GM23248 (cell line): ENCODE measurements at regions not wholly inside any gene's neighbourhood (a gene's known extent, or its start where the extent isn't known, plus 50 kb on each side); places are given as distances from the start of the nearest gene placed in this dataset.

ENCODE experiments used
- DNase-seq: peaks from one replicate; pipeline ENCODE4 v3.0.0-alpha.2; 2015
- H2AFZ ChIP-seq: fragments of 200-600 bp; sonication (generic); 2 replicates; pipeline ENCODE4 v1.6.1; 2016; ENCODE audit warnings: antibody characterized with exemption
- H3F3A ChIP-seq: fragments of 200-600 bp; sonication (generic); 2 replicates; pipeline ENCODE4 v1.6.1; 2016; ENCODE audit warnings: mild to moderate bottlenecking, antibody characterized with exemption, mixed run types; ENCODE audit not compliant: insufficient read depth
- H3K27ac ChIP-seq: fragments of 200-600 bp; sonication (generic); 2 replicates; pipeline ENCODE4 v1.5.1; 2016; ENCODE audit warnings: mild to moderate bottlenecking
- H3K27me3 ChIP-seq: fragments of 200-600 bp; sonication (generic); replicated peaks from 2 replicates; pipeline ENCODE4 v1.6.1; 2016; ENCODE audit warnings: mild to moderate bottlenecking; ENCODE audit not compliant: insufficient read depth
- H3K36me3 ChIP-seq: fragments of 200-600 bp; sonication (generic); 2 replicates; pipeline ENCODE4 v1.6.1; 2016; ENCODE audit warnings: low read depth, mild to moderate bottlenecking
- H3K4me1 ChIP-seq: fragments of 200-600 bp; sonication (generic); 2 replicates; pipeline ENCODE4 v1.6.1; 2016; ENCODE audit warnings: mild to moderate bottlenecking; ENCODE audit not compliant: insufficient read depth
- H3K4me2 ChIP-seq: fragments of 200-600 bp; sonication (generic); one replicate; pipeline ENCODE4 v1.6.1; 2016; ENCODE audit warnings: mild to moderate bottlenecking; ENCODE audit not compliant: unreplicated experiment
- H3K4me3 ChIP-seq: fragments of 200-600 bp; sonication (generic); 2 replicates; pipeline ENCODE4 v1.5.1; 2016; ENCODE audit warnings: mild to moderate bottlenecking
- H3K79me2 ChIP-seq: fragments of 200-600 bp; sonication (generic); 2 replicates; pipeline ENCODE4 v1.6.1; 2016; ENCODE audit warnings: mild to moderate bottlenecking; ENCODE audit not compliant: insufficient read depth
- H3K9ac ChIP-seq: fragments of 200-600 bp; sonication (generic); 2 replicates; pipeline ENCODE4 v1.6.1; 2016; ENCODE audit warnings: mild to moderate bottlenecking
- H3K9me2 ChIP-seq: fragments of 200-600 bp; sonication (generic); 2 replicates; pipeline ENCODE4 v1.6.1; 2016; ENCODE audit warnings: mixed run types, mild to moderate bottlenecking, moderate library complexity; ENCODE audit not compliant: insufficient read depth
- H3K9me3 ChIP-seq: fragments of 200-600 bp; sonication (generic); one replicate; pipeline ENCODE4 v1.6.1; 2017; ENCODE audit warnings: low read depth
- H4K20me1 ChIP-seq: fragments of 200-600 bp; sonication (generic); 2 replicates; pipeline ENCODE4 v1.6.0; 2016; ENCODE audit not compliant: insufficient read depth
- EZH2 ChIP-seq: fragments of 200-600 bp; sonication (generic); IDR thresholded peaks from 2 replicates; pipeline ENCODE4 v1.6.1; 2018; ENCODE audit warnings: antibody characterized with exemption, mild to moderate bottlenecking; ENCODE audit not compliant: insufficient read depth, poor library complexity, severe bottlenecking
- EZH2phosphoT487 ChIP-seq: fragments of 200-600 bp; sonication (generic); IDR thresholded peaks from 2 replicates; pipeline ENCODE4 v1.6.1; 2018; ENCODE audit warnings: antibody characterized with exemption, moderate library complexity, mild to moderate bottlenecking, low read depth; ENCODE audit not compliant: insufficient read depth
- WGBS, 2 experiments: methylation state at CpG; one replicate each; pipeline ENCODE4 v1.1.6; 2015 to 2017; ENCODE audit warnings: low lambda C conversion rate in 2 of 2, low coverage in 1 of 2; ENCODE audit errors: missing lambda C conversion rate in 2 of 2; 5-methylcytosine and 5-hydroxymethylcytosine counted together
- in situ Hi-C: fragments of 300-500 bp; cut with MboI; formaldehyde crosslinking; loops from 2 replicates; pipeline ENCODE4 v1.15.0; 2020

GRCh38 chr5:105554568-105555169 is 1992.1 kb upstream of the NUDT12 start:
- H2AFZ ChIP-seq: no peak overlapping the region
- in situ Hi-C loops: no loop called here
- WGBS, 2 experiments: 39 to 48% methylated on average over 4 of the region's 4 CpGs

GRCh38 chr5:105544300-105544699 is 1981.7 kb upstream of the NUDT12 start:
- 0 to 4% methylated on average over 1 of the region's 1 CpG for WGBS, 2 experiments
- H3K9me3 ChIP-seq: no peaks in the 10 kb centered on the region
- no peak overlapping the region for H3K4me3 ChIP-seq
- H4K20me1 ChIP-seq: no peaks in the 10 kb centered on the region
- H3K9ac ChIP-seq: no peak overlapping the region
- TF ChIP-seq EZH2: no peak
- no peak for TF ChIP-seq EZH2phosphoT487
- H3K36me3 ChIP-seq: no peaks in the 10 kb centered on the region
- no peak for DNase-seq
- H3K4me2 ChIP-seq: no peak overlapping the region
- no peaks in the 10 kb centered on the region for H3K4me1 ChIP-seq
- no peaks in the 10 kb centered on the region for H3K79me2 ChIP-seq
- H2AFZ ChIP-seq: no peak overlapping the region
- no peaks in the 10 kb centered on the region for H3K9me2 ChIP-seq
- no peaks in the 10 kb centered on the region for H3F3A ChIP-seq
- in situ Hi-C loops: no loop called here
- H3K27me3 ChIP-seq: no peaks in the 10 kb centered on the region
- no peak overlapping the region for H3K27ac ChIP-seq

More at GRCh38 chr5:105554568-105555169, 1992.1 kb upstream of the NUDT12 start:
- no peak for DNase-seq
- no peaks in the 10 kb centered on the region for H3F3A ChIP-seq
- no peaks in the 10 kb centered on the region for H3K9me3 ChIP-seq
- TF ChIP-seq EZH2 (no peak), EZH2phosphoT487 (no peak)
- no peaks in the 10 kb centered on the region for H3K27me3 ChIP-seq
- no peak overlapping the region for H3K27ac ChIP-seq
- no peaks in the 10 kb centered on the region for H3K36me3 ChIP-seq
- H3K4me2 ChIP-seq: no peak overlapping the region
- no peaks in the 10 kb centered on the region for H3K4me1 ChIP-seq
- no peak overlapping the region for H3K9ac ChIP-seq
- H3K79me2 ChIP-seq: no peaks in the 10 kb centered on the region
- no peaks in the 10 kb centered on the region for H3K9me2 ChIP-seq
- H4K20me1 ChIP-seq: no peaks in the 10 kb centered on the region
- no peak overlapping the region for H3K4me3 ChIP-seq

- H2AFZ ChIP-seq: no peak overlapping the region
- H3K27ac ChIP-seq: no peak overlapping the region
- H3K79me2 ChIP-seq: no peaks in the 10 kb centered on the region
- no peak overlapping the region for H3K9ac ChIP-seq
- TF ChIP-seq EZH2 (no peak), EZH2phosphoT487 (no peak)
- H3K4me1 ChIP-seq: no peaks in the 10 kb centered on the region
- no peaks in the 10 kb centered on the region for H3F3A ChIP-seq
- DNase-seq: no peak
- no peaks in the 10 kb centered on the region for H4K20me1 ChIP-seq
- no peak overlapping the region for H3K4me3 ChIP-seq
- no peaks in the 10 kb centered on the region for H3K36me3 ChIP-seq
- in situ Hi-C loops: no loop called here
- H3K9me2 ChIP-seq: no peaks in the 10 kb centered on the region
- H3K4me2 ChIP-seq: no peak overlapping the region
- H3K9me3 ChIP-seq: no peaks in the 10 kb centered on the region
- H3K27me3 ChIP-seq: no peaks in the 10 kb centered on the region
Observed at GRCh38 chr5:105536675-105537074, 1974.1 kb upstream of the NUDT12 start.

- no peak for DNase-seq
- no peaks in the 10 kb centered on the region for H3K27me3 ChIP-seq
- H3K4me3 ChIP-seq: no peak overlapping the region
- H2AFZ ChIP-seq: no peak overlapping the region
- no peak overlapping the region for H3K27ac ChIP-seq
- no peaks in the 10 kb centered on the region for H3K9me3 ChIP-seq
- no peaks in the 10 kb centered on the region for H3K36me3 ChIP-seq
- no peak for TF ChIP-seq EZH2
- TF ChIP-seq EZH2phosphoT487: no peak
- H3F3A ChIP-seq: no peaks in the 10 kb centered on the region
- in situ Hi-C loops: no loop called here
- no peaks in the 10 kb centered on the region for H3K9me2 ChIP-seq
- no peaks in the 10 kb centered on the region for H3K79me2 ChIP-seq
- no peak overlapping the region for H3K9ac ChIP-seq
- H3K4me2 ChIP-seq: no peak overlapping the region
- H3K4me1 ChIP-seq: no peaks in the 10 kb centered on the region
- WGBS, 2 experiments: 4 to 6% methylated on average over 3 of the region's 3 CpGs
- H4K20me1 ChIP-seq: no peaks in the 10 kb centered on the region
Observed at GRCh38 chr5:105530716-105531261, 1968.2 kb upstream of the NUDT12 start.

GRCh38 chr5:105529851-105530250 is 1967.3 kb upstream of the NUDT12 start:
- WGBS, 2 experiments: 6 to 9% methylated on average over 5 of the region's 5 CpGs

More at GRCh38 chr5:105529851-105530250, 1967.3 kb upstream of the NUDT12 start:
- DNase-seq: no peak
- H3K27me3 ChIP-seq: no peaks in the 10 kb centered on the region
- no peaks in the 10 kb centered on the region for H3K9me2 ChIP-seq
- H3K27ac ChIP-seq: no peak overlapping the region
- H3K4me3 ChIP-seq: no peak overlapping the region
- no peaks in the 10 kb centered on the region for H3F3A ChIP-seq
- no peaks in the 10 kb centered on the region for H3K4me1 ChIP-seq
- no peaks in the 10 kb centered on the region for H3K9me3 ChIP-seq
- no peak overlapping the region for H2AFZ ChIP-seq
- no peaks in the 10 kb centered on the region for H4K20me1 ChIP-seq
- H3K36me3 ChIP-seq: no peaks in the 10 kb centered on the region
- in situ Hi-C loops: no loop called here
- no peak for TF ChIP-seq EZH2phosphoT487
- TF ChIP-seq EZH2: no peak
- H3K9ac ChIP-seq: no peak overlapping the region
- H3K4me2 ChIP-seq: no peak overlapping the region
- H3K79me2 ChIP-seq: no peaks in the 10 kb centered on the region
